Tibial nerve (tissue), 4 donors: ENCODE measurements at regions not wholly inside any gene's neighbourhood (a gene's known extent, or its start where the extent isn't known, plus 50 kb on each side); places are given as distances from the start of the nearest gene placed in this dataset.
"Not testable (repeated sequence)": the region's sequence is repeated elsewhere in the genome, so short reads cannot be mapped to it uniquely, and the experiment has no call there.

Source experiments
- DNase-seq, 2 donors: peaks; one replicate each; pipeline ENCODE4 v3.0.0-alpha.2; 2019; ENCODE audit warnings: low spot score in 2 of 2
- H3K27ac ChIP-seq, 4 donors: fragments of 200-600 bp; sonication (generic) in 3 of 4; one replicate each; pipeline ENCODE4 v1.5.1; 2017 to 2019; ENCODE audit warnings: mild to moderate bottlenecking in 1 of 4
- H3K27me3 ChIP-seq, 2 donors: fragments of 200-600 bp; sonication (generic) in 1 of 2; one replicate each; pipeline versions ENCODE4 v1.5.1 to v1.6.0; 2017 to 2019
- H3K36me3 ChIP-seq, 3 donors: fragments of 200-600 bp; sonication (generic); one replicate each; pipeline ENCODE4 v1.5.1; 2018 to 2019
- H3K4me1 ChIP-seq, 4 donors: fragments of 200-600 bp; sonication (generic) in 3 of 4; one replicate each; pipeline ENCODE4 v1.5.1; 2017 to 2019
- H3K4me3 ChIP-seq, 4 donors: fragments of 200-600 bp; sonication (generic) in 3 of 4; one replicate each; pipeline ENCODE4 v1.5.1; 2017 to 2019; ENCODE audit warnings: mild to moderate bottlenecking in 1 of 4, moderate library complexity in 1 of 4
- H3K9me3 ChIP-seq, 4 donors: fragments of 200-600 bp; sonication (generic) in 3 of 4; one replicate each; pipeline ENCODE4 v1.5.1; 2017 to 2019
- EP300 ChIP-seq, 2 donors: sonication (generic); formaldehyde crosslinking; IDR thresholded peaks; one replicate each; pipeline ENCODE4 v1.6.1; 2017; ENCODE audit warnings: antibody characterized with exemption in 2 of 2, mild to moderate bottlenecking in 1 of 2
- POLR2A ChIP-seq, 2 donors: fragments of 450-650 bp; IDR thresholded peaks; one replicate each; pipeline ENCODE4 v1.6.1; 2017; ENCODE audit warnings: antibody characterized with exemption in 2 of 2, mild to moderate bottlenecking in 2 of 2, moderate library complexity in 2 of 2
- WGBS, 2 donors: methylation state at CpG; one replicate each; pipeline ENCODE4 v1.1.5; 2018; 5-methylcytosine and 5-hydroxymethylcytosine counted together
- TF ChIP-seq, protein P1 (sequence below), 5 experiments: fragments of 200-600 bp in 3 of 5; fragments of 450-650 bp in 2 of 5; sonication (generic) in 3 of 5; IDR thresholded peaks; one replicate each; pipeline ENCODE4 v1.5.1; 2016 to 2019; ENCODE audit warnings: antibody characterized with exemption in 5 of 5, mild to moderate bottlenecking in 3 of 5, moderate library complexity in 2 of 5

DNA sequence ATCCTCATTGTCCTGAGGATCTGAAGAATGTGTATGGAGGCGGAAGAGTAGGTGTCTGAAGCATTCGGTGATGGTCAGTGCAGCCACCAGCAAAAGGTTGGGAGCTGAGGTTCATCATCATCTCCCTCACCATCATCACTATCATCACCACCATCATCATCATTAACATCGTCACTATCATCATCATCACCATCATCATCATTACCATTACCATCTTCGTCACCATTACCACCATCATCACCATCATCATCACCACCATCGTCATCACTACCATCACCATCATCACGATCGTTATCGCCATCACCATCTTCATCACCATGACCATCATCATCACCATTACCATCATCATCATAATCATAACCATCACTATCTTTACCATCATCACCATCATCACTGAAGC is 90.8 kb upstream of the TMEM132D start:
- 94 to 95% methylated on average over 8 of the region's 8 CpGs for WGBS, 2 donors
- Histone ChIP-seq H3K4me3 (no peak overlapping the region), H3K27ac (no peak overlapping the region), H3K36me3 (no peaks in the 10 kb centered on the region), H3K27me3 (no peaks in the 10 kb centered on the region), H3K9me3 (peaks cover 0 to 10% (median 0%) of the 10 kb centered on the region in 4 donors), H3K4me1 (no peaks in the 10 kb centered on the region)
- no peak for DNase-seq
- no peak for TF ChIP-seq EP300 (IDR thresholded peaks at IDR 0.05)
- TF ChIP-seq, protein P1, sequence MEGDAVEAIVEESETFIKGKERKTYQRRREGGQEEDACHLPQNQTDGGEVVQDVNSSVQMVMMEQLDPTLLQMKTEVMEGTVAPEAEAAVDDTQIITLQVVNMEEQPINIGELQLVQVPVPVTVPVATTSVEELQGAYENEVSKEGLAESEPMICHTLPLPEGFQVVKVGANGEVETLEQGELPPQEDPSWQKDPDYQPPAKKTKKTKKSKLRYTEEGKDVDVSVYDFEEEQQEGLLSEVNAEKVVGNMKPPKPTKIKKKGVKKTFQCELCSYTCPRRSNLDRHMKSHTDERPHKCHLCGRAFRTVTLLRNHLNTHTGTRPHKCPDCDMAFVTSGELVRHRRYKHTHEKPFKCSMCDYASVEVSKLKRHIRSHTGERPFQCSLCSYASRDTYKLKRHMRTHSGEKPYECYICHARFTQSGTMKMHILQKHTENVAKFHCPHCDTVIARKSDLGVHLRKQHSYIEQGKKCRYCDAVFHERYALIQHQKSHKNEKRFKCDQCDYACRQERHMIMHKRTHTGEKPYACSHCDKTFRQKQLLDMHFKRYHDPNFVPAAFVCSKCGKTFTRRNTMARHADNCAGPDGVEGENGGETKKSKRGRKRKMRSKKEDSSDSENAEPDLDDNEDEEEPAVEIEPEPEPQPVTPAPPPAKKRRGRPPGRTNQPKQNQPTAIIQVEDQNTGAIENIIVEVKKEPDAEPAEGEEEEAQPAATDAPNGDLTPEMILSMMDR (IDR thresholded peaks at IDR 0.05), result no peak
- no peak for TF ChIP-seq POLR2A (IDR thresholded peaks at IDR 0.05)

DNA sequence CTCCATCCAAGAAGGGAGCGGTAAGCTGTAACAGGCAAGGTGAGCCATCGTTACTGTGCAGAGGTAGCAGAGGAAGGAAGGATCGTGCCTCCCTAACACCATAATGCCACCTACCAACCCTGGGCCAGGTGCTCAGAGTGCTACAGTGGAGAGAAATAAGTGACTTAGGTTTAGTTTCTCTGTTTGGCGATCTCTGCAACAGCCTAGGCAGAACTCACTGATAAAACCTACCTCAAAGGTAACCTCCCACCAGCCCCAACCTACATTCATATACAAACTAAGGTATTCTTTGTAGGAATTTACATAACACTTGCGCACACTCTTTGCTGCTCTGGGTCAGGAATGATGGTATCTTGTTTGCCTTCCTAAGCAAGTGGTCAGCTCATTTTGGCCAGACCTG is 93.4 kb upstream of the TMEM132D start:
- TF ChIP-seq POLR2A (IDR thresholded peaks at IDR 0.05) (no peak), EP300 (IDR thresholded peaks at IDR 0.05) (no peak)
- TF ChIP-seq, protein P1 (IDR thresholded peaks at IDR 0.05), result no peak
- 41 to 49% methylated on average over 5 of the region's 5 CpGs for WGBS, 2 donors
- Histone ChIP-seq H3K9me3 (peaks cover 0 to 5% (median 0%) of the 10 kb centered on the region in 4 donors), H3K4me3 (no peak overlapping the region), H3K27me3 (no peaks in the 10 kb centered on the region), H3K4me1 (no peaks in the 10 kb centered on the region), H3K27ac (no peak overlapping the region), H3K36me3 (no peaks in the 10 kb centered on the region)
- no peak for DNase-seq

DNA sequence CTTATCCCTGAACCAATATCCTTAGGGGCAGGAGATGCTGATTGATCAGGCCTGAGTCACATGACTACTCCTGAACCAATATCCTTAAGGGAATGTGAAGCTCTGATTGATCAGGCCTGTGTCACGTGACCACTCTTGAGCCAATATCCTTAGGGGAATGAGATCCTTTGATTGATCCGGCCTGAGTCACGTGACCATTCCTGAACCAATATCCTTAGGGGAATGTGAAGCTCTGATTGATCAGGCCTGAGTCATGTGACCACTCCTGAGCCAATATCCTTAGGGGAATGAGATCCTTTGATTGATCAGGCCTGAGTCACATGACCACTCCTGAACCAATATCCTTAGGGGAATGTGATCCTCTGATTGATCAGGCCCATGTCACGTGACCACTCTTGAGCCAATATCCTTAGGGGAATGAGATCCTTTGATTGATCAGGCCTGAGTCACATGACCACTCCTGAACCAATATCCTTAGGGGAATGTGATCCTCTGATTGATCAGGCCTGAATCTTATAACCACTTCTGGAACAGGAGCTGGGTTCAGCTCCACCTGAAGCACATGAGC is 100.6 kb upstream of the TMEM132D start:
- not testable (repeated sequence) for H3K36me3 ChIP-seq, H3K4me1 ChIP-seq, H3K27me3 ChIP-seq, DNase-seq, H3K9me3 ChIP-seq, H3K27ac ChIP-seq, H3K4me3 ChIP-seq
- WGBS, 2 donors, result 76 to 96% methylated on average over 4 of the region's 4 CpGs

DNA sequence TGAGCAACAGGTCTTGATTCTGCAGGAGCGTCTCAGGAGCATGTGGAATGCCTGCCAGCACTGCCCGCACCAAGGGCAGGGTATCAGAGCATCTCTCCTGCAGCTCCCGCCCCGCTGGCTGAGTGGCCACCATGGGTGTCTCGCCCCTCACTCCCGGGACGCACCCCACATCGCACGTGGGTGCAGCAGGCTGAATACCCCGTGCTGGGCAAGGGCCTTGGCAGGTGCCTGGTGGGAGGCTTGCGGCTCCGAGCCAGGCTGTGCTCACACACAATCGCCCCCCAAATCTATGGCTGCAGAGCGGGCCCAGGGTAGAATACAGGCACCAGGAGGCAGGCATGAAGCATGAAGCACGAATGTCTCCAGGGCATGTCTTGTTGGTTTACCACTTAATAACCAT is 103.9 kb upstream of the TMEM132D start:
- Histone ChIP-seq H3K4me3 (no peak overlapping the region), H3K27ac (no peak overlapping the region), H3K27me3 (no peaks in the 10 kb centered on the region), H3K9me3 (no peaks in the 10 kb centered on the region), H3K36me3 (no peaks in the 10 kb centered on the region), H3K4me1 (no peaks in the 10 kb centered on the region)
- 80 to 93% methylated on average over 13 to 15 of the region's 15 CpGs for WGBS, 2 donors
- TF ChIP-seq, protein P1 (IDR thresholded peaks at IDR 0.05), result no peak
- TF ChIP-seq POLR2A (IDR thresholded peaks at IDR 0.05) (no peak), EP300 (IDR thresholded peaks at IDR 0.05) (no peak)
- no peak for DNase-seq

DNA sequence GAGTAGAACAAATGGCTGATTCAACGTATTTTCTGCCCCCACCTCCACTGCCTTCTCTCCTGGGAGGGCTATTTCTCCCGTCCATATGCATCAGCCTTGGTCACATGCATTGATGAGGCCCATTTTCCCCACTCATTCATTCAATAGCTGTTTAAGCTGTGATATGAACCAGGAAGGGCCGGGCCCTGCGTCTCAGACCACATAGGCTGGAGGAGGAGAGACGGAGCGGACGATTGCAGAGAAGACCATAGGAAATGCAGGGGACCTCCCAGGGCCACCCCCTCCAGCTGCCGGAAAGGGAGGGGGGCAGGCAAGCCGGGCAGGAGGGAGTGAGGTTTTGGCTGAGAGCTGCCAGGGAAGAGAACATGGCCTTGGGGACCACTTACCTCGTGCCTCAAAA is 104.4 kb upstream of the TMEM132D start:
- 57 to 60% methylated on average over 10 of the region's 10 CpGs for WGBS, 2 donors
- DNase-seq, result no peak
- no peak overlapping the region for H3K4me3 ChIP-seq
- H3K9me3 ChIP-seq, result no peaks in the 10 kb centered on the region
- H3K36me3 ChIP-seq, result no peaks in the 10 kb centered on the region
- H3K27me3 ChIP-seq, result no peaks in the 10 kb centered on the region
- TF ChIP-seq POLR2A (IDR thresholded peaks at IDR 0.05), result no peak
- TF ChIP-seq EP300 (IDR thresholded peaks at IDR 0.05), result no peak
- TF ChIP-seq, protein P1 (IDR thresholded peaks at IDR 0.05), result no peak
- no peak overlapping the region for H3K27ac ChIP-seq
- no peaks in the 10 kb centered on the region for H3K4me1 ChIP-seq

DNA sequence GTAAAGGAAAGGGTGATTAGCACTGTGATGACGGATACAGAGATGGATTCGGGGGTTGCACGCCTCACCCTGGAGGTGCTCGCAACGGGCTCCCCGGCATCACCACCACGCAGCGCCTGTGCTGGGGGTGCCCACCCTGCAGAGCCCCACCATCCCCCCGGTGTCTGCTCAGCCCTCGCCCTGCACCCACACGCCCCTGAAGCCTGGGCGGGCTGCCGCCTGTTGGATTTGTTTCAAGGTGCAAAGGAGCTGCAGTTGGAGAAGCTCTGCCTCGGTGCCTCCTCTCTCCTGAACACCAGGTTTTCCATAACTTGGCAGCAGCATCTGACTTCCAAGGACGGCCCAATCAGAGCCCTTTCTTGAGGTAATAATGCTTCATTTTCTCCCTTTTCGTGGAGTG is 106.1 kb upstream of the TMEM132D start:
- Histone ChIP-seq H3K4me1 (no peaks in the 10 kb centered on the region), H3K27ac (no peak overlapping the region), H3K27me3 (peaks cover 0 to 5% of the 10 kb centered on the region in 2 donors), H3K9me3 (no peaks in the 10 kb centered on the region), H3K4me3 (no peak overlapping the region), H3K36me3 (no peaks in the 10 kb centered on the region)
- TF ChIP-seq POLR2A (IDR thresholded peaks at IDR 0.05) (no peak), EP300 (IDR thresholded peaks at IDR 0.05) (no peak)
- TF ChIP-seq, protein P1 (IDR thresholded peaks at IDR 0.05), result no peak
- 79 to 89% methylated on average over 15 to 16 of the region's 16 CpGs for WGBS, 2 donors
- no peak for DNase-seq
